ENCODE measurements at regions not wholly inside any gene's neighbourhood (a gene's known extent, or its start where the extent isn't known, plus 50 kb on each side); places are given as distances from the start of the nearest gene placed in this dataset.

GRCh38 chr6:163999475-164000125 is 585.1 kb downstream of the QKI start:
- H3K9me3 ChIP-seq (replicated peaks; ENCODE audit: insufficient read depth, low read length), result no peaks in the 10 kb centered on the region
- DNase-seq, result no peak
- H3K4me1 ChIP-seq (ENCODE audit: low read length), result no peaks in the 10 kb centered on the region
- no peak overlapping the region for H3K4me2 ChIP-seq (ENCODE audit: low read depth, low read length)
- no peak overlapping the region for H2AFZ ChIP-seq (ENCODE audit: low read length)
- no peaks in the 10 kb centered on the region for H4K20me1 ChIP-seq (ENCODE audit: insufficient read depth, low read length)
- H3F3A ChIP-seq (ENCODE audit: insufficient read depth, low read length), result no peaks in the 10 kb centered on the region
- H3K36me3 ChIP-seq (replicated peaks; ENCODE audit: insufficient read depth, low read length), result no peaks in the 10 kb centered on the region
- H3K79me2 ChIP-seq (ENCODE audit: low read length), result no peaks in the 10 kb centered on the region
- TF ChIP-seq EZH2phosphoT487 (IDR thresholded peaks at IDR 0.05; ENCODE audit: low read length) (no peak), EZH2 (optimal IDR thresholded peaks at IDR 0.05; ENCODE audit: low read depth, low read length) (no peak), CTCF (IDR thresholded peaks at IDR 0.05; ENCODE audit: low read length) (no peak)
- no peaks in the 10 kb centered on the region for H3K27me3 ChIP-seq (replicated peaks; ENCODE audit: insufficient read depth, low read length)
- H3K4me3 ChIP-seq (ENCODE audit: low read length), result no peak overlapping the region
- H3K27ac ChIP-seq (ENCODE audit: low read length), result no peak overlapping the region
- H3K9ac ChIP-seq (ENCODE audit: low read length), result no peak overlapping the region
- H3K9me2 ChIP-seq (replicated peaks; ENCODE audit: insufficient read depth, low read length), result no peaks in the 10 kb centered on the region

- DNase-seq, result no peak
- Histone ChIP-seq H3K4me2 (ENCODE audit: low read depth, low read length) (no peak overlapping the region), H3K27me3 (replicated peaks; ENCODE audit: insufficient read depth, low read length) (no peaks in the 10 kb centered on the region), H3K4me1 (ENCODE audit: low read length) (no peaks in the 10 kb centered on the region), H3K79me2 (ENCODE audit: low read length) (no peaks in the 10 kb centered on the region), H3K9me2 (replicated peaks; ENCODE audit: insufficient read depth, low read length) (no peaks in the 10 kb centered on the region), H3K9me3 (replicated peaks; ENCODE audit: insufficient read depth, low read length) (no peaks in the 10 kb centered on the region), H3F3A (ENCODE audit: insufficient read depth, low read length) (no peaks in the 10 kb centered on the region), H3K9ac (ENCODE audit: low read length) (no peak overlapping the region), H4K20me1 (ENCODE audit: insufficient read depth, low read length) (no peaks in the 10 kb centered on the region), H2AFZ (ENCODE audit: low read length) (no peak overlapping the region), H3K4me3 (ENCODE audit: low read length) (no peak overlapping the region), H3K27ac (ENCODE audit: low read length) (no peak overlapping the region), H3K36me3 (replicated peaks; ENCODE audit: insufficient read depth, low read length) (no peaks in the 10 kb centered on the region)
- no peak for TF ChIP-seq CTCF (IDR thresholded peaks at IDR 0.05; ENCODE audit: low read length)
- no peak for TF ChIP-seq EZH2 (optimal IDR thresholded peaks at IDR 0.05; ENCODE audit: low read depth, low read length)
- no peak for TF ChIP-seq EZH2phosphoT487 (IDR thresholded peaks at IDR 0.05; ENCODE audit: low read length)
These were observed 584.0 kb downstream of the QKI start for GRCh38 chr6:163998496-163998895.

GRCh38 chr6:163996491-163996890 is 582.0 kb downstream of the QKI start:
- Histone ChIP-seq H3K27me3 (replicated peaks; ENCODE audit: insufficient read depth, low read length) (no peaks in the 10 kb centered on the region), H3F3A (ENCODE audit: insufficient read depth, low read length) (no peaks in the 10 kb centered on the region), H2AFZ (ENCODE audit: low read length) (no peak overlapping the region), H3K4me3 (ENCODE audit: low read length) (no peak overlapping the region), H3K9me3 (replicated peaks; ENCODE audit: insufficient read depth, low read length) (no peaks in the 10 kb centered on the region), H3K27ac (ENCODE audit: low read length) (no peak overlapping the region), H3K79me2 (ENCODE audit: low read length) (no peaks in the 10 kb centered on the region), H3K4me2 (ENCODE audit: low read depth, low read length) (no peak overlapping the region), H3K4me1 (ENCODE audit: low read length) (no peaks in the 10 kb centered on the region), H3K9me2 (replicated peaks; ENCODE audit: insufficient read depth, low read length) (no peaks in the 10 kb centered on the region), H4K20me1 (ENCODE audit: insufficient read depth, low read length) (no peaks in the 10 kb centered on the region), H3K36me3 (replicated peaks; ENCODE audit: insufficient read depth, low read length) (no peaks in the 10 kb centered on the region), H3K9ac (ENCODE audit: low read length) (no peak overlapping the region)
- TF ChIP-seq EZH2 (optimal IDR thresholded peaks at IDR 0.05; ENCODE audit: low read depth, low read length) (no peak), EZH2phosphoT487 (IDR thresholded peaks at IDR 0.05; ENCODE audit: low read length) (no peak), CTCF (IDR thresholded peaks at IDR 0.05; ENCODE audit: low read length) (no peak)
- DNase-seq, result no peak

Data from MM.1S (cell line).